ENCODE measurements at regions not wholly inside any gene's neighbourhood (a gene's known extent, or its start where the extent isn't known, plus 50 kb on each side); places are given as distances from the start of the nearest gene placed in this dataset.

DNA sequence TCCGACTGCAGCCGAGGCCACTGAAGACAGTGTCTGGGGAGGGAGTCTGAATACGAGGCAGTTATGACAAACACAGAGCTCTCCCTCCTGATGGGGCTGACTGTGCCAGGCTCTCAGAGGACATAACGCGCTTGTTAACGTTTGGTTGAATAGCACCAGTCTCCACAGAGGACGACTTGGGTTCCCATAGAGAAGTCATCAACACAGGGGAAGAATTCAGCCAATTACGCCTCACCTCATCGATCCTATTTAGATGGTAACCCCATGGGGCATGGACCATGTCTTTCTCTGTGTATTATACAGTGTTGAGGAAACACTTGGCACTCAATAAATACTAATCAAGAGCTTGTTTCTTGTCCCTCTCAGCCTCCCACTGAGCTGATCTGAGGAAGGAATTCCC is 642.6 kb upstream of the LCORL start:
- POLR2A ChIA-PET: no interaction called here
- no peak for DNase-seq (ENCODE audit: extremely low spot score)
- TF ChIP-seq, protein P1, sequence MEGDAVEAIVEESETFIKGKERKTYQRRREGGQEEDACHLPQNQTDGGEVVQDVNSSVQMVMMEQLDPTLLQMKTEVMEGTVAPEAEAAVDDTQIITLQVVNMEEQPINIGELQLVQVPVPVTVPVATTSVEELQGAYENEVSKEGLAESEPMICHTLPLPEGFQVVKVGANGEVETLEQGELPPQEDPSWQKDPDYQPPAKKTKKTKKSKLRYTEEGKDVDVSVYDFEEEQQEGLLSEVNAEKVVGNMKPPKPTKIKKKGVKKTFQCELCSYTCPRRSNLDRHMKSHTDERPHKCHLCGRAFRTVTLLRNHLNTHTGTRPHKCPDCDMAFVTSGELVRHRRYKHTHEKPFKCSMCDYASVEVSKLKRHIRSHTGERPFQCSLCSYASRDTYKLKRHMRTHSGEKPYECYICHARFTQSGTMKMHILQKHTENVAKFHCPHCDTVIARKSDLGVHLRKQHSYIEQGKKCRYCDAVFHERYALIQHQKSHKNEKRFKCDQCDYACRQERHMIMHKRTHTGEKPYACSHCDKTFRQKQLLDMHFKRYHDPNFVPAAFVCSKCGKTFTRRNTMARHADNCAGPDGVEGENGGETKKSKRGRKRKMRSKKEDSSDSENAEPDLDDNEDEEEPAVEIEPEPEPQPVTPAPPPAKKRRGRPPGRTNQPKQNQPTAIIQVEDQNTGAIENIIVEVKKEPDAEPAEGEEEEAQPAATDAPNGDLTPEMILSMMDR (IDR thresholded peaks at IDR 0.05; ENCODE audit: control extremely low read depth, extremely low read depth, low read depth, missing control alignments): no peak
- CTCF ChIA-PET: interaction anchor here (1.2 to 1.3 kb wide), 2 partner anchors 9 to 12 kb away, joined by 3 read pairs; no protein-coding TSS in a partner anchor

DNA sequence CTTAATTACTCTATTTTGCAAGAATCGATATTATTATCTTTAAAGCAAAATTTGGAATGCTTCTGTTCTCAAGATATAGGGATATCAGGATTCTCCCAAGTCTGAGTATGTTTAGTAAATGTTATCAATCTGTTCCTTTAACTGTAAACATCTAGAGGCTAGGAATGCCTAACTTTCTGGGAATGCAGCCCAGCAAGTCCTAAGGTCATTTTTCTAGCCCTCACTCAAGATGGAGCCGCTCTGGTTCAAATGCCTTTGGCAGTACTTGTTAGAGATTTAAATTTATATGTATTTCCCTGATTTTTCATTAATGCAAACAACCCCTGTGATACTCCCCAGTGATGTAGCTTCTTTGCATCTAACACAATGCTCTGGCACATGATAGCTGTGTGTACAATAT is 623.8 kb upstream of the LCORL start:
- ChIA-PET POLR2A (no interaction called here), CTCF (no interaction called here)

DNA sequence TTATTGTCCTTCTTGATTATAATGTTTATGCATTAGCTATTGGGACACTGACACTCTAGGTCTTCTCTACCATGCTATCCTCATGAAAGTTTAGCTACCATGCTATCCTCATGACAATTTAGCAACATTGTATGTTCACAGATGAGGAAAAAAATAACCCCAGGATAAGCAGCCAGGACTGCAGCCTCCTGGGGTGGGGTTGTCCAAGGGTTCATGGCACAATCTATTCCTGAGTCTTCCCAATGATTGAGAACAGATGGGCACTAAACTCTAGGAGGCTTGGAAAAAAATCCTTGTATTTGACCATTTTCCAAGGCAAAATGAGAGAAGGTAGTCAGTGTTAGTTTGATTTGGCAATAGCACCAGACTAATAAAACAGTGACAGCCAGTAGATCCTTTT is 619.8 kb upstream of the LCORL start:
- ChIA-PET POLR2A (no interaction called here), CTCF (no interaction called here)
- TF ChIP-seq, protein P1 (IDR thresholded peaks at IDR 0.05; ENCODE audit: control extremely low read depth, extremely low read depth, low read depth, missing control alignments): no peak
- DNase-seq (ENCODE audit: extremely low spot score): no peak

More for the DNA sequence above, 623.8 kb upstream of the LCORL start:
- DNase-seq (ENCODE audit: extremely low spot score): no peak
- TF ChIP-seq, protein P1 (IDR thresholded peaks at IDR 0.05; ENCODE audit: control extremely low read depth, extremely low read depth, low read depth, missing control alignments): no peak

DNA sequence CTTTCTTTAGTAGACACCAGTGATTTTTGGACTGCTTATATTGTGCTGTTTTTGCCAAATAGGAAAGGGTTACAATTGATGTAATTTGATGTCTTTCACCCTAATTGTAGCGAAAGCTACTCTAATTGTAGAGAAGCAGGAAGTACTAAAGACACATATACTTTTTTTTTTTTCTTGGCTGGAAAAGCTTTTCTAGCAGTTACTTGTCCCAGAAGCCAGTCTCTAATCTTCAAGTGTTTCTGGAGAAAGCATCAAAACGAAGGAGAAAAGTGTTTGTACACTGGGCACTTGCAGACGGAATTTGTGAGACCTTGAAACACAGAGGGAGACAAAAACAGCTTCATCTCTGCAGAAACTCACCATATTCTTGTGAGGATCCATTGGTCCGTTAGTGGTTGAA is 616.5 kb upstream of the LCORL start:
- TF ChIP-seq, protein P1 (IDR thresholded peaks at IDR 0.05; ENCODE audit: control extremely low read depth, extremely low read depth, low read depth, missing control alignments): no peak
- no peak for DNase-seq (ENCODE audit: extremely low spot score)
- ChIA-PET CTCF (interaction anchor here (1.3 kb wide), 1 partner anchor 9 kb away, joined by 3 read pairs; no protein-coding TSS in a partner anchor), POLR2A (no interaction called here)

DNA sequence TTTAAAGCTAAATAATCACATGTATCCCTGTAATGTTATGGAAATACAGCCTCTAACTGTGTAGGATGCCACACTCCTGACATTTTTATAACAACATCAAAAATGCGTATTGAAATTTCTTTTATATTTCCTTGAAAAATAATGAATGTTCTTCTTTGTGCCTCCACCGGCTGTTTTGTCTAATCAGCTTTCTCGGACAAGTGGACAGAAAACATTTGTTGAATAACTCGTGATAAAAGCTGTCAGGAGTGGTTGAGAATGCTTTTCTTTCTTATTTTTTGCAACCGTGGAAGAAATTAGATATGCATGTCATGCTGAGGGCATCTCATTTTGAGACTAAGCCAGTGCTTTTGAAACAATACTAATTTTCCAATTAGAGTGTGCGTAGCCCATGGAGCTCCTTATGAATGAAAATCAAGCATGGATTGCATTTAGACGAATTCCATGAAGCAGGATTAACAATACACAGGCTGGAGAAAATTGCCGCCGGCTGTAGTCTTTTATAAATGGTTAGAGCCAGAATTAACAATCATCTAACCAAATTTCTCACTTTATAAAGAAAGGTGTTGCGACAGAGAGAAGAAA is 614.5 kb upstream of the LCORL start:
- ChIA-PET POLR2A (no interaction called here), CTCF (interaction anchor here (1.6 to 1.7 kb wide), 2 partner anchors 10 to 18 kb away, joined by 3 to 4 read pairs; no protein-coding TSS in a partner anchor)
- no peak for DNase-seq (ENCODE audit: extremely low spot score)
- TF ChIP-seq, protein P1 (IDR thresholded peaks at IDR 0.05; ENCODE audit: control extremely low read depth, extremely low read depth, low read depth, missing control alignments): no peak

DNA sequence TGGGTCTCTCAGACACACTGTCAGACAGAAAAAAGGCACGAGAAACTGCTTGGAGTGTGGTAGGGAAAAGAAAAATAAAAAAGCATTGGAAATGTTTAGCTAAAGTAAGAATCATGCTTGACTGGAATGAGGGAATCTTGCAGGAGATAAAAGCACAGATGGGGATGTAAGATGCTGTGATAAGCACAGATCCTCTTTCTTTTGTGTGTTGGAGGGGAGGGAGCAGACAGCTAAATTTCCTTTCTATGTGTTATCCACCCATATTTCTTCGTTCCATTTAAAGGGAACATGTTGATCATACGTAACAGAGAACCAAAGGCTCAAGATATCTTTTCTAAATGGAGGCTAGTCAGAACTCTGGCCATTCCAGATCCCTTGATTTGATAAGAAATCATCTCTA is 614.0 kb upstream of the LCORL start:
- CTCF ChIA-PET: interaction anchor here (1.6 to 1.7 kb wide), 2 partner anchors 10 to 17 kb away, joined by 3 to 4 read pairs; no protein-coding TSS in a partner anchor
- TF ChIP-seq, protein P1 (IDR thresholded peaks at IDR 0.05; ENCODE audit: control extremely low read depth, extremely low read depth, low read depth, missing control alignments): no peak
- POLR2A ChIA-PET: no interaction called here
- DNase-seq (ENCODE audit: extremely low spot score): no peak

All from GM10248 (cell line).